H1 (cell line): ENCODE measurements at regions not wholly inside any gene's neighbourhood (a gene's known extent, or its start where the extent isn't known, plus 50 kb on each side); places are given as distances from the start of the nearest gene placed in this dataset.

ENCODE experiments used
- GABPA ChIP-seq: IDR thresholded peaks from 2 replicates; pipeline ENCODE4 v1.6.1; 2011; ENCODE audit warnings: mild to moderate bottlenecking, low read length, moderate library complexity, borderline replicate concordance; ENCODE audit not compliant: insufficient read depth
- KDM4A ChIP-seq: IDR thresholded peaks from one replicate; pipeline ENCODE4 v1.7.1; 2012; ENCODE audit warnings: low read depth, mild to moderate bottlenecking, moderate library complexity, low read length, inconsistent platforms; ENCODE audit not compliant: severe bottlenecking
- RNF2 ChIP-seq: fragments of 200-900, 300-1000 bp; sonication (generic); IDR thresholded peaks from 2 replicates; pipeline ENCODE4 v1.7.1; 2016; ENCODE audit warnings: borderline replicate concordance, low read depth, mild to moderate bottlenecking, antibody characterized with exemption, low read length; ENCODE audit not compliant: poor library complexity, severe bottlenecking; ENCODE audit errors: missing control alignments
- TF ChIP-seq, protein P1 (sequence below): IDR thresholded peaks from 2 replicates; pipeline ENCODE4 v1.6.1; 2012; ENCODE audit warnings: inconsistent platforms

GRCh38 chr9:104276709-104277245 is 182.7 kb downstream of the SMC2 start (continued):
- TF ChIP-seq GABPA (no peak), RNF2 (no peak), KDM4A (no peak)
- TF ChIP-seq, protein P1, sequence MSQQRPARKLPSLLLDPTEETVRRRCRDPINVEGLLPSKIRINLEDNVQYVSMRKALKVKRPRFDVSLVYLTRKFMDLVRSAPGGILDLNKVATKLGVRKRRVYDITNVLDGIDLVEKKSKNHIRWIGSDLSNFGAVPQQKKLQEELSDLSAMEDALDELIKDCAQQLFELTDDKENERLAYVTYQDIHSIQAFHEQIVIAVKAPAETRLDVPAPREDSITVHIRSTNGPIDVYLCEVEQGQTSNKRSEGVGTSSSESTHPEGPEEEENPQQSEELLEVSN, result no peak
- TF ChIP-seq, all 59 proteins: peak for 0
